Loucy (cell line): ENCODE measurements at regions not wholly inside any gene's neighbourhood (a gene's known extent, or its start where the extent isn't known, plus 50 kb on each side); places are given as distances from the start of the nearest gene placed in this dataset.

Experiments
- H2AFZ ChIP-seq: fragments of 200-600 bp; sonication (generic); 2 replicates; pipeline ENCODE4 v1.6.0; 2016; ENCODE audit warnings: antibody characterized with exemption, mild to moderate bottlenecking, low read length, moderate library complexity
- H3F3A ChIP-seq: fragments of 200-600 bp; 2 replicates; pipeline ENCODE4 v1.6.0; 2016; ENCODE audit warnings: antibody characterized with exemption, low read depth, mild to moderate bottlenecking
- H3K27me3 ChIP-seq: fragments of 200-600 bp; sonication (generic); 2 replicates; pipeline ENCODE4 v1.6.1; 2014; ENCODE audit warnings: low read length, mild to moderate bottlenecking; ENCODE audit not compliant: insufficient read depth, poor library complexity, severe bottlenecking
- H3K36me3 ChIP-seq: fragments of 200-600 bp; sonication (generic); 2 replicates; pipeline ENCODE4 v1.6.1; 2016; ENCODE audit warnings: low read length; ENCODE audit not compliant: insufficient read depth
- H3K4me1 ChIP-seq: fragments of 200-600 bp; sonication (generic); 2 replicates; pipeline ENCODE4 v1.5.1; 2014; ENCODE audit warnings: low read length, mild to moderate bottlenecking; ENCODE audit not compliant: insufficient read depth, poor library complexity, severe bottlenecking
- H3K4me2 ChIP-seq: fragments of 200-600 bp; sonication (generic); 2 replicates; pipeline ENCODE4 v1.6.0; 2014; ENCODE audit warnings: antibody characterized with exemption, low read length, low read depth, mild to moderate bottlenecking; ENCODE audit not compliant: poor library complexity, severe bottlenecking
- H3K4me3 ChIP-seq: fragments of 200-600 bp; sonication (generic); 2 replicates; pipeline ENCODE4 v1.5.1; 2014; ENCODE audit warnings: low read length, mild to moderate bottlenecking, mixed read lengths; ENCODE audit not compliant: poor library complexity, severe bottlenecking
- H3K79me2 ChIP-seq: fragments of 200-600 bp; sonication (generic); 2 replicates; pipeline ENCODE4 v1.6.1; 2014; ENCODE audit warnings: low read length; ENCODE audit not compliant: insufficient read depth
- H3K9ac ChIP-seq: fragments of 200-600 bp; sonication (generic); 2 replicates; pipeline ENCODE4 v1.6.0; 2014; ENCODE audit warnings: mild to moderate bottlenecking, low read depth, low read length, moderate library complexity; ENCODE audit not compliant: poor library complexity, severe bottlenecking
- H3K9me2 ChIP-seq: fragments of 200-600 bp; sonication (generic); replicated peaks from 2 replicates; pipeline ENCODE4 v1.6.1; 2016; ENCODE audit warnings: low read depth, low read length, mixed read lengths
- H3K9me3 ChIP-seq: fragments of 200-600 bp; sonication (generic); 2 replicates; pipeline ENCODE4 v1.6.1; 2014; ENCODE audit warnings: mild to moderate bottlenecking, antibody characterized with exemption, low read length, low read depth; ENCODE audit not compliant: insufficient read depth
- H4K20me1 ChIP-seq: fragments of 200-600 bp; sonication (generic); 2 replicates; pipeline ENCODE4 v1.6.0; 2014; ENCODE audit warnings: antibody characterized with exemption, low read length, mild to moderate bottlenecking; ENCODE audit not compliant: insufficient read depth, poor library complexity, severe bottlenecking
- EZH2phosphoT487 ChIP-seq: fragments of 200-600 bp; IDR thresholded peaks from 2 replicates; pipeline ENCODE4 v1.6.1; 2018; ENCODE audit warnings: antibody characterized with exemption, mild to moderate bottlenecking, moderate library complexity, borderline replicate concordance
- TF ChIP-seq, protein P1 (sequence below): fragments of 200-600 bp; sonication (generic); conservative IDR thresholded peaks from 2 replicates; pipeline ENCODE4 v1.5.1; 2014; ENCODE audit warnings: mild to moderate bottlenecking, antibody characterized with exemption, low read length

DNA sequence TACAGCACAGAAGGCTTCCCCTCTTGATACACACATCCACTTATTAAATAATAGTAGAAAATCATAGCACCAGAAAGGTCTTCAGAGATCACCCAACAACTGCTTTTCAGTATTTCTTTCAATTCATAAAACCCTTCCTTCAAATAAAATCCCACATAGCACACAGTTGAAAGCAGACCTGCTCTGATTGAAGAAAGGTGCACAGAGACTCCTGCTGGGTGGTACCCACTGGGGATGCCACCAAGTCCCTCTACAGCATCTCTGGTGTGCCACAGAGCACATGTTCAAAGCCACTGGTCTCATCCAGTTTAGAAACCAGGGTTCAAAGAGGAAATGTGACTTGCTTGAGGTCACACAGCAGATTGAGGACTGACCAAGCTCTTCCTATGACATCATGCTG lies 427.5 kb downstream of the BCL11B start:
- no peak overlapping the region for H2AFZ ChIP-seq
- H3K4me1 ChIP-seq, result no peaks in the 10 kb centered on the region
- TF ChIP-seq EZH2phosphoT487, result no peak
- TF ChIP-seq, protein P1, sequence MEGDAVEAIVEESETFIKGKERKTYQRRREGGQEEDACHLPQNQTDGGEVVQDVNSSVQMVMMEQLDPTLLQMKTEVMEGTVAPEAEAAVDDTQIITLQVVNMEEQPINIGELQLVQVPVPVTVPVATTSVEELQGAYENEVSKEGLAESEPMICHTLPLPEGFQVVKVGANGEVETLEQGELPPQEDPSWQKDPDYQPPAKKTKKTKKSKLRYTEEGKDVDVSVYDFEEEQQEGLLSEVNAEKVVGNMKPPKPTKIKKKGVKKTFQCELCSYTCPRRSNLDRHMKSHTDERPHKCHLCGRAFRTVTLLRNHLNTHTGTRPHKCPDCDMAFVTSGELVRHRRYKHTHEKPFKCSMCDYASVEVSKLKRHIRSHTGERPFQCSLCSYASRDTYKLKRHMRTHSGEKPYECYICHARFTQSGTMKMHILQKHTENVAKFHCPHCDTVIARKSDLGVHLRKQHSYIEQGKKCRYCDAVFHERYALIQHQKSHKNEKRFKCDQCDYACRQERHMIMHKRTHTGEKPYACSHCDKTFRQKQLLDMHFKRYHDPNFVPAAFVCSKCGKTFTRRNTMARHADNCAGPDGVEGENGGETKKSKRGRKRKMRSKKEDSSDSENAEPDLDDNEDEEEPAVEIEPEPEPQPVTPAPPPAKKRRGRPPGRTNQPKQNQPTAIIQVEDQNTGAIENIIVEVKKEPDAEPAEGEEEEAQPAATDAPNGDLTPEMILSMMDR, result no peak
- no peaks in the 10 kb centered on the region for H3F3A ChIP-seq
- H3K4me3 ChIP-seq, result no peak overlapping the region
- no peak overlapping the region for H3K4me2 ChIP-seq
- H3K9me3 ChIP-seq, result no peaks in the 10 kb centered on the region
- H3K27me3 ChIP-seq, result no peaks in the 10 kb centered on the region
- no peak overlapping the region for H3K9ac ChIP-seq
- H4K20me1 ChIP-seq, result no peaks in the 10 kb centered on the region
- no peaks in the 10 kb centered on the region for H3K9me2 ChIP-seq
- H3K79me2 ChIP-seq, result no peaks in the 10 kb centered on the region
- no peaks in the 10 kb centered on the region for H3K36me3 ChIP-seq

DNA sequence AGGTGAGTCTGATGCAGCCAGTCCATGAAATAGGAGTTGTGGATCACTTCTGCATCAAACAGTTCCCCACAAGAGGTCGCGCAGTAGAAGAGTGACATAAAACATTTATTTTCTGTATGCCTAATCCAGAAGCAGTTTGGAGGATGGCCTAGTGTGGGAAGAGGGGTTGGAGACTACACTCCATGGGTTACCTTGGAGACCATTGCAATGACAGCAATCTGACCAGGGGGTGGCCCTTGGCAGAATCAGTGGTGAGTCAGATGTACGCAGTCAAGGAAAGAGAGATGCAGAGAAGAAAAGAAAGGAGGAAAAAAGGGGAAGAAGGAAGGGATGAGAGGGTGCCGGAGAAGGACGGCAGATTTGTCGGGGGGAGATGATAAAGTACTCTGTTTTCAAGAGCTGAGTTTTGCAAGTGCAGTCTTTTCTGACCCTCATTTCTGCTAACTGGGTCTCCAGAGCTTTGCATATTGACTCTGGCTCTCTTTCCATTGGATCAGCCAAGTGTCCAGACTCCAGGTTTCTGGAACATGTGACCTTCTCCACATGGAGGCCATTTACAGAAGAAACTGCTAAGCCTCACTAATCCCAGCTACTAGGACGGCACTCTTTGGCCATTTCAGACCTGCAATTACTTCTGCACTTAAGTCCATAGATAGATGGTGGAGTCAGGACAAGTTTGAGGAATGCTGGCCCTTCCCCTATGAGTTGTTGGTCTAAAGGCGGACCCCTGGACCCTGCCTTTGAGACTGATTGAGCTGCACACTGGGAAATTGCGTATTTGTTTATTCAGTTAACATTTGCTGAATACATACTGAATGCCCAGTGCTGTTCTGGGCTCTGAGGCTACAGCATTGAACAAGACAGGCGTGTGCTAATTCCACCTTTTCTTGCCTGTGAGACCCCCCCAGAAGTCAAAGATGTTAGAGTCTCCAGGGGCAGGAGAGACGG lies 424.2 kb downstream of the BCL11B start:
- no peaks in the 10 kb centered on the region for H3K4me1 ChIP-seq
- no peak overlapping the region for H3K9ac ChIP-seq
- H3K4me2 ChIP-seq, result no peak overlapping the region
- no peaks in the 10 kb centered on the region for H3K9me2 ChIP-seq
- TF ChIP-seq, protein P1, result no peak
- no peak for TF ChIP-seq EZH2phosphoT487
- H3K36me3 ChIP-seq, result no peaks in the 10 kb centered on the region
- no peaks in the 10 kb centered on the region for H3K27me3 ChIP-seq
- H2AFZ ChIP-seq, result no peak overlapping the region
- no peak overlapping the region for H3K4me3 ChIP-seq
- H3F3A ChIP-seq, result no peaks in the 10 kb centered on the region
- no peaks in the 10 kb centered on the region for H3K9me3 ChIP-seq
- H4K20me1 ChIP-seq, result no peaks in the 10 kb centered on the region
- H3K79me2 ChIP-seq, result no peaks in the 10 kb centered on the region

DNA sequence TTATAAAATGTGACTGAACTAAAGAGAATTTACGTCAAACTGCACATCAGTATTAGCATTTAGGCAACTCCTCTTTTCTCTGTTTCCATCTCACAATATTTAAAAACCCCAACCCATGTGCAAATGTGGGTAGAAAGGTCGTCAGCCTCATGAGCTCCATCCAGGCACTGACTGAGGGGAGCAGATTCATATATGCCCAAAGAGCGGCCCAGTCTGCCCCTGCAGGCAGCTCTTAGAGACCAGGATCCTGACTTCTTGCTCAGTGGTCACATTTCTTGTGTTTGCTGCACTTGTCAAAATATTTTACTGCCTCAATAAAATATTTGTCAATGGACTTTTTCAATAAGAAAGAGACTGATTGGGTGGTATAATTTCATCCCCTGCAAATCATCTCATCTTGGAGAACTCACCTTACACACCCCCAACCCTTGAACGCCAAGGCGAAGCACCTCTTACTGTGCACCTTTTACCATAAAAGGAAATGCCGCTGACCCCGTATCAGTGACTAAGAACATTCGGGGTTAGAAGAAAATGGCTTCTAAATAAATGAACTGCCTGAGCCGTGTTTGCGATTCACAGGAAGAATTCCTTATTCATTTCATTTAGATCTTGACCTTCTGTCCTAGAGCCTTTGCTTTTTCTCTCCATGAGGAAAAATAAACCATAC lies 418.8 kb downstream of the BCL11B start:
- H4K20me1 ChIP-seq, result no peaks in the 10 kb centered on the region
- H2AFZ ChIP-seq, result no peak overlapping the region
- H3F3A ChIP-seq, result no peaks in the 10 kb centered on the region
- H3K4me2 ChIP-seq, result no peak overlapping the region
- H3K36me3 ChIP-seq, result no peaks in the 10 kb centered on the region
- TF ChIP-seq EZH2phosphoT487, result no peak
- TF ChIP-seq, protein P1, result no peak
- no peaks in the 10 kb centered on the region for H3K9me2 ChIP-seq
- H3K9ac ChIP-seq, result no peak overlapping the region
- H3K27me3 ChIP-seq, result no peaks in the 10 kb centered on the region
- no peak overlapping the region for H3K4me3 ChIP-seq
- no peaks in the 10 kb centered on the region for H3K4me1 ChIP-seq
- no peaks in the 10 kb centered on the region for H3K79me2 ChIP-seq
- H3K9me3 ChIP-seq, result no peaks in the 10 kb centered on the region
